HG03095 (cell line): ENCODE measurements at regions not wholly inside any gene's neighbourhood (a gene's known extent, or its start where the extent isn't known, plus 50 kb on each side); places are given as distances from the start of the nearest gene placed in this dataset.

ENCODE experiments used
- ATAC-seq: cut with Tn5 transposase; IDR thresholded peaks from one replicate; pipeline ENCODE4 v1.9.1; 2021; ENCODE audit warnings: moderate library complexity; ENCODE audit not compliant: unreplicated experiment

- no peak for ATAC-seq
Observed at GRCh38 chr1:218573925-218574324, 228.8 kb downstream of the TGFB2 start.

DNA sequence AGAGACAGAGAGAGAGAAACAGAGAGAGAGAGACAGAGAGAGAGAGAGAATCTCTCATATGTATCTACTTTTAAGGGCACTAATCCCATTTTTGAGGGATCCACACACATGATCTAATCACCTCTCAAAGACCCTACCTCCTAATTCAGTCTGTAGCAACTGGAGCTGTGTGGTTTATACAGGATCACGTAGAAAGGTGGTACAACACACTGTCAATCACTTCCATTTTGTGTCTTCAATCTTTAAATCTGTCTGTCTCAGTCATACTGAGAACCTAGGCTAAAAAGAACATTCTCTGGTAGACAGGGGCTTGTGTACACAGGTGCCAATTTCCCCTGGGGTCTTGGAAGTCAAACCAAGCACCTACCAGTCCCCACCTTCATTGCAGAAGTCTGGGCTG, 229.9 kb downstream of the TGFB2 start:
- ATAC-seq, result no peak

DNA sequence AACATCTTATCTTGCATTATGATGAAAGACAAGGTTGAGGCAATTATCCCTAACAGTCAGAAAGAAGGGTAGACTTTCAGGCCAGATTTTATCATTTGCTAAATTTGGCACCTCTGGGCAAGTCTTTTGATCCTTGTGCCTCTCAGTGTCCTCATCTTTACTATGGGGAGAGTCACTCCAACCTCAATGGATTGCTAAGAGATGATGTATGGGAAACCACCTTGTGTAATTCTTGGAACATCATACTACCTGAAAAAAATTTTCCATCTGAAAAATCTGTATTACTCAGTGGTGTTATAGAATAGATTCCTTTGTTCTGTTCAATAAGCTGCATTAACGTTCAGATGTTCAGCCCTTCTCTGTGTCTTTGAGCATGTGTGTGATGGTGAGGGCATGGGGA, 230.7 kb downstream of the TGFB2 start:
- no peak for ATAC-seq

DNA sequence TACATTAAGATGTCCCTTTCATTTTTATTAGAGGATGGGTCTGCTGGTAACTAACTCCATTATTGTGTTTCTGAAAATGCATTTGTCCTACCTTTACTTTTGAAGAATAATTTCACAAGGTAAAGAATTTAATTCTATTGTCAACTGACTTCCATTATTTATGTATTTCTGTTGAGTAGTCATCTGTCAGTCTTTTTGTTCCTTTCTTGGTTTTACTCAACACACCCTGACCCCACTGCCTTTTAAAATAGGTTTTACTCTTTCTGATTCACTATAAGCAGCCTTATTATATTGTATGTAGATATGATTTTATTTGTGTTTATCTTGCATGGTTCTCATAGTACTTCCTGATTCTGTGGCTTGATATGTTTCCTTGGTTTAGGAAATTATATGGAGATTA, 237.5 kb downstream of the TGFB2 start:
- ATAC-seq, result no peak

DNA sequence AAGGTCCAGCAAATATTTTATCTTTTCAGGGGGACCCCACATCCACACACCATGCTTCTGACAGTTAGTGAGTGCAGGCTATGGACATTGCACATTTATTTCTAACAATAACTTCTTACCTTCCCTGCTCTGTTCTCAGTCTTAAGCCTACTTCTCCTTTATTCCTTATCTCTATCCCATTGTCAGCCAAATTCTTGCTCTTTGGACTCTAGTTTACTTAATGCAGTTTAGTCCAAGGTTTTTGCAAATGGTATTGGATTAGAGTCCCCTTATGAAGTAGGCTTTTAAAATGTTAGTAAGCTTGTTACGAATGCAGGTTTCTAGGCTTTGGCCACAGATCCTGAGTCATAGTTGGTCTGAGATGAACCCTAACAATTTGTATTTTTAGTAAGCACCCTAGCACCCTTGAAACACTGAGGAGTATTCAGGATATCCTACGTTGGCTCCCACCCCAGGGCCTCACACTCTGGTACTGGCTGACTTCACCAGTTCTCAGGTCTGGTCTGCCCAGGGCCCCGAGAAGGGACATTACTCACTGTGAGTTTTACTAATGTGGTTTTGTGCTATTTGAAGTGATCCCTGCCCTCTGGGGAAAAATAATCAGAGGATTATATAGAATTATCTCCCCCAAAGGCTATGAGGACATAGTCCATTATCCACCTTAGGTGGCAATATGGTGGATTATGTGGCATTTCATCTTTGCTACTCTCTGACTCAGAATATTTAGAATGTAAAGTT, 239.5 kb downstream of the TGFB2 start:
- no peak for ATAC-seq

DNA sequence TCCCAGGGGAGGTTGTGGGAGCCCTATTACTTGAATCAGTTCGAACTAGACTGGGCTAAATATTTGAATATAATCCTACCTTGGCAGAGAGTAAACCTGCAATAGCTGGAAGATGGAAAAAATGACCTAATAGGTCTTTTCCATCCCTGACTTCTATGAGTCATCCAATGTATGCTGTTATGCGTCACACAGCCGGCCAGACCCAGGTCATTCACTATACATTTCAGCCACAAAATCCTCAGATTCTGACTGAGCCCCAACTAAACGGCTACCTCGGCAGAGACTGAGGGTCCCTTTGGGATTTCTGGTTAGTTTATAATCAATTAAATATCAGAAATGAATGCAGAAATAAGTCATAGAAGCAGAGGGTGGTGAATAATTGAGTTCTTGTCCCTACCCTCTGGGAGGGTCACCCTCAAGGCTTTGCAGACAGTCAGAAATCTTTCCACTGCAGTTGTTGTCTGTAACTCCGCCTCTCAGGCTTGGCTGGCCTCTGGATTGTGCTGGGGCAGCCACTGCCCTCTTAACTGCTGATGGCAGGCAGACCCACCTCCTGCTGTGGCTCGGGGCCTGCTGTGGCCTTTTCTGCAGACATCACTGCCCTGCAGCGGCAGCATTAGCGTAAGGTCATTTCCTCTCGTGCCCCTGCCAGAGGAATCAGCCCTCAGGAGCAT, 240.5 kb downstream of the TGFB2 start:
- ATAC-seq, result no peak

- no peak for ATAC-seq
Observed at GRCh38 chr1:218587900-218588299, 242.8 kb downstream of the TGFB2 start.

DNA sequence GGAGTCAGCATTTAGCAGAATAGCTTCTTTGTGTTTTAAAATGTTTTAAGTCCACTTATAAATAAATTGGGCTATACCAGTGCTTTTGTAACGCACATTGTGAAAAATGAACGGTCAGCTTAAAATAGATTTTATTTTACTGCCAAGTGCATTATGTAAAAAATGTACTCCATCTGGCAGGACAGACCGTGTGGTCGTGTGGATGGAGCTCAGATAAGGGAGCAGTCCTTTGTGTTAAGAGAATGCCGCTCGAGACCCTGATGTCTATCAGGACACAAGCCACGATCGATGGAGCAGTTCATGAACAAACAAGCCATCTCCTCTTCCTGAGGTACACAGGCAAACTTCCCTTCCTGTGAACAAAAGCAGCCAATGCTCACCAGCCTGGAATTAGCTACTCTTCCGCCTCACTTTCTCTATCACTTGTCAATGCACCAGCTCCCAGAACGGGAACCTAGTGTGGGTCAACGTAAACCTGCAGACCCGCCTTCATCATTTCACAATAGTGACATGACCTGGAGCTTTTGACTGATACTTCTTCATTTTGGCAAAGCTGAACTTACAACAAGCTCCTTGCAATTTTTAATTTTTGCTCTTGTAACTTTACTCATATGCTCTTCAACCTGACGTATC, 243.5 kb downstream of the TGFB2 start:
- ATAC-seq, result no peak

- ATAC-seq, result no peak
Observed at GRCh38 chr1:218589487-218589886, 244.4 kb downstream of the TGFB2 start.

DNA sequence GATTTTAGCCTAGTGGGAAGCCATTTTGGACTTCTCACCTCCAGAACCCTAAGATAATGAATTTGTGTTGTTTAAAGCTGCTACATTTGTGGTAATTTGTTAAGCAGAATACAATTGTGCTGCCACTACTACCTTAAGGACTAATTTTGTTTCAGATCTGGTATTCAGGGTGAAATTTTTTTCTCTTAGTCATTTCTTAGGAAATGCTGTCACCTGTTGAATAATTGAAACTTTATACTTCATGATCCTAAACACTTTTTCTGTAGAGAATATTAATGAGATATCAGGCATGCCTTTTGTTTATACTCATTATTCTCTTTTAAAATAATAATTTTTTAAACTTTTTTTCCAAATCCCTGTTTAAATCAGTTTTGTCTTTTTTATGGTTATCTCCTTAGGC, 246.8 kb downstream of the TGFB2 start:
- ATAC-seq, result no peak

GRCh38 chr1:218592688-218593087, 247.6 kb downstream of the TGFB2 start:
- no peak for ATAC-seq

GRCh38 chr1:218600968-218601367, 255.8 kb downstream of the TGFB2 start:
- no peak for ATAC-seq

- ATAC-seq, result no peak
Observed at GRCh38 chr1:218604217-218604616, 259.1 kb downstream of the TGFB2 start.

GRCh38 chr1:218611916-218612585, 266.9 kb downstream of the TGFB2 start:
- ATAC-seq, result no peak

DNA sequence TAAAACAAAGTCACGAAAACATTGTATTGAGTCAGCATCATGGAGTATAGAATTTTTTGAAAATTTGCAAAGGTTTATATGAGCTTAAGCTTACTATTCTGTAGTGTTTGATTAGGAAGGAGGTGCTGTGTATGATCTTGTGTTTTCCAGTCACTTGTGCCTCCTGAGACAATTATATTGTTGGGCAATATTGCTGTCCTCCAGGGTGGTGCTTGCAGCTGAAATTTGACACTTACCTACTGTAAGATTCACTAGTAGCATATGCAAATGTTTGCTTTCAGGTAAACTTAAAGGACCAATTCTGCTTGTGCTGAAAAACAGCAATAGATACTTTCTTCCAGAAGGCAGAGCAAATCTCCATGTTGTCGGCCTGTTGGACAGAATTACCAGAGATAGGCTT, 268.0 kb downstream of the TGFB2 start:
- ATAC-seq, result no peak

DNA sequence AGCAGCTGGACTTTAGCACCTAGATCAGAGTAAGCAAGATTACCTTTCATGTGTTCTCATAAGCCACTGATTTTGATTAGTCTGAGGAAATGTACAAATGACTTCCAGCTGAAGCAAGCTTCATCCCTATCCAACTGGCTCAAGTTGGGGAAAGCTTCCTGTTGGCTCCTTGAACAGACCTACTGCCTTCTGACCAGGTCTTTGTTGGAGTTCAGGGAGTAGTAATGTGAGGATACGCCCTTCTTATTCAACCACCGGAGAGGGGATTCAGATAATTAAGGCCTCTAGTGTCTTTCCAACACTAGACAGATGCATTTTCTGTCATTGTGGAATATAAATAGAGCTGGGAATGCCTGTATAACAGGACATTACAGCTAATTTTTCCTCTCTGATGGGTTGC, 268.9 kb downstream of the TGFB2 start:
- no peak for ATAC-seq

GRCh38 chr1:218616681-218617080, 271.5 kb downstream of the TGFB2 start:
- ATAC-seq, result no peak

- no peak for ATAC-seq
Observed at GRCh38 chr1:218617986-218618385, 272.9 kb downstream of the TGFB2 start.

- ATAC-seq, result no peak
Observed at GRCh38 chr1:218620956-218621355, 275.8 kb downstream of the TGFB2 start.

DNA sequence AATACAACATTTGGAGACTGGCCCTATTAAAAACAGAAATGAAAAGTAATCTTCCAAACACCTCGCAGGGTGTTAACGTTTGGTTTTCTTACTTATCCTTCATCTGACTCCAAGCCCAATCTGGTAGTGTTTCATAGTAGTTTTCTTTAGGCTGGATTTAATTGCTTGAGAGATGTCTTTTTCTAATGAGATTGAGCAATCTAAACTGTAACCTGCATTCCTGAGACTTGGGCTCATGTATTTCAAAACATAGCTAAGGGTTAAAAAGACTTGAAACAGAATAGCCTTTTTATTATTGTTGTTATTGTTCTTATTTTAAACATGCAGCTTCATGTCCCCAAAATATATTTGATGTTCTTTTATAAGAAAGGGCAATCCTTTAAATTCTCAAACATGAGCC, 278.9 kb downstream of the TGFB2 start:
- ATAC-seq, result no peak

DNA sequence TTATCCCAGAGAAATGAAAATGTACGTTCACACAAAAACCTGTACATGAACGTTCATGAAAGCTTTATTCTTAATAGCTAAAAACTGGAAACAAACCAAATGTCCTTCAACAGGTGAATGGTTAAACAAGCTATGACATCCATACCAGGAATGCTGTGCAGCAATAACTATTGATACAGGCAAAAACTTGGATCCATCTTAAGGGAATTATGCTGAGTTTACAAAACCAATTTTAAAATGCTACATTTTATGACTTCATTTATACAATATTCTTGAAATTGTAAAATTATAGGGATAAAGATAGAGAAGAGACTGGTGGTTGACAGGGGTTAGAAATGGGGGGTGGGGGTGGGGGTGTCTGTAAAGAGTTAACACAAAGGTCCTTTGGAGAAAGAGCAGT, 280.3 kb downstream of the TGFB2 start:
- no peak for ATAC-seq
